ENCODE measurements at regions not wholly inside any gene's neighbourhood (a gene's known extent, or its start where the extent isn't known, plus 50 kb on each side); places are given as distances from the start of the nearest gene placed in this dataset.

DNA sequence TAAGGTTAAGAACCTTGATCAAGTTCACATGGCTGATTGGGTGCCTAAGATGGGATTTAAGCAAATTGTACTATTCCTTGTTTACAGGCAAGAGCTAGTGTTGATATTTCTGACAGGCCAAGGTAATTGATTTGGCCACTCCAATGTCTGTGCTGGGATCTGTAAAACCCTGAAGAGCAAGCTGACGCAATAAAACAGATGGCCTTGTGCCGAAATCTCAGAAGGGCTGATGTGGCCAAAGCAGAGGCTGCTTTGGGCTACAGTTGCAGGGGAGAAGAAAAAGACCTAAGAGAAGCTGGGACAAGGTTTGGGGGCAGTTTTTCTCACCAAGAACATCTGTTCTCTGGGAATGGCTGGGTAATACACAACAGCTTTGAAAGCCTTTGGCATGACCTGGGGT, 463.2 kb upstream of the ZNF608 start:
- DNase-seq (no peak), ATAC-seq (no peak)
- TF ChIP-seq, protein P1, sequence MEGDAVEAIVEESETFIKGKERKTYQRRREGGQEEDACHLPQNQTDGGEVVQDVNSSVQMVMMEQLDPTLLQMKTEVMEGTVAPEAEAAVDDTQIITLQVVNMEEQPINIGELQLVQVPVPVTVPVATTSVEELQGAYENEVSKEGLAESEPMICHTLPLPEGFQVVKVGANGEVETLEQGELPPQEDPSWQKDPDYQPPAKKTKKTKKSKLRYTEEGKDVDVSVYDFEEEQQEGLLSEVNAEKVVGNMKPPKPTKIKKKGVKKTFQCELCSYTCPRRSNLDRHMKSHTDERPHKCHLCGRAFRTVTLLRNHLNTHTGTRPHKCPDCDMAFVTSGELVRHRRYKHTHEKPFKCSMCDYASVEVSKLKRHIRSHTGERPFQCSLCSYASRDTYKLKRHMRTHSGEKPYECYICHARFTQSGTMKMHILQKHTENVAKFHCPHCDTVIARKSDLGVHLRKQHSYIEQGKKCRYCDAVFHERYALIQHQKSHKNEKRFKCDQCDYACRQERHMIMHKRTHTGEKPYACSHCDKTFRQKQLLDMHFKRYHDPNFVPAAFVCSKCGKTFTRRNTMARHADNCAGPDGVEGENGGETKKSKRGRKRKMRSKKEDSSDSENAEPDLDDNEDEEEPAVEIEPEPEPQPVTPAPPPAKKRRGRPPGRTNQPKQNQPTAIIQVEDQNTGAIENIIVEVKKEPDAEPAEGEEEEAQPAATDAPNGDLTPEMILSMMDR (conservative IDR thresholded peaks at IDR 0.05; ENCODE audit: low read depth, low read length), result no peak
- TF ChIP-seq EZH2phosphoT487 (IDR thresholded peaks at IDR 0.05; ENCODE audit: borderline replicate concordance, low read length), result no peak
- TF ChIP-seq EZH2 (IDR thresholded peaks at IDR 0.05; ENCODE audit: low read length, unreplicated experiment), result no peak
- Histone ChIP-seq H3K27ac (ENCODE audit: low read length) (no peak overlapping the region), H3K4me3 (ENCODE audit: low read length) (no peak overlapping the region), H3F3A (ENCODE audit: low read length, unreplicated experiment) (no peaks in the 10 kb centered on the region), H3K4me2 (ENCODE audit: low read length) (no peak overlapping the region), H4K20me1 (ENCODE audit: low read length) (no peaks in the 10 kb centered on the region), H2AFZ (ENCODE audit: low read length) (no peak overlapping the region), H3K27me3 (ENCODE audit: low read length) (no peaks in the 10 kb centered on the region), H3K9me2 (replicated peaks; ENCODE audit: low read length) (no peaks in the 10 kb centered on the region), H3K9ac (ENCODE audit: low read length) (no peak overlapping the region), H3K9me3 (ENCODE audit: low read length) (no peaks in the 10 kb centered on the region), H3K79me2 (ENCODE audit: low read length) (no peaks in the 10 kb centered on the region), H3K4me1 (ENCODE audit: insufficient read depth, low read length) (no peaks in the 10 kb centered on the region), H3K36me3 (ENCODE audit: low read depth, low read length) (no peaks in the 10 kb centered on the region)
- ChIA-PET POLR2A (ENCODE audit: unreplicated experiment) (no interaction called here), CTCF (no interaction called here)
- no TSS peak for BruUV-seq (replicated peaks)
- intact Hi-C loops (cut with micrococcal nuclease), result no loop called here

DNA sequence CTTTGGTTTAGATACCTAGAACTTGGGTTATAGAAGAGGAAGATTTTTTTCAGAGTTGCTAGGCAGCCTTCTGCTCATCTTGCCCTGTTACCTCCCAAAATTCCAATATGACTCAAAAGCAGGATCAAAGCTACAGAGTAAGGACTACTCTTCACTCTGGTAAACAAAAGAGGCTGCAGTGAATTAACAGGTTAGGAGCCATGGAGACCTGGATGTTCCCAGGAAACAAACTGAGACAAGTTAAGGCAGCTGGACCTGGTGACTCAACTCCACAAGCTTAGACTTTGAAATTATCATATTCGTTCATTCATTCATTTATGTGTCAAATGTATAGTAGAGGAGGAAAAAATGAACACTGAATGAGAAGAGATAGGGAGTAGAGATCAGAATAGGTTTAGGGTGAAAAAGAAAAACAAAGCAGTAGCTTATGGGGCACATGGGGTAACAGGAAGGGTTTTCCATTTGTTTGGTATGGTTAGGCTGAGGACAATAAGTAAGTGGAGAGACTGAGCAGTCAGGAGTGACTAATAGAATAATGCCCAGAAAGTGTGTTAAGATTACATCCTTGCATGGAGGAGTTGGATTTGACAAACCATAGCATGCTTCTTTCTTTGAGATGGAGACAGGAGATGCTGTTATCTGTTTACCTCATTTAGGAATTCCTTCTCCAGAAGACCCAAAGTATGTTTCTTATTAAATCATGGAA, 464.0 kb upstream of the ZNF608 start:
- no TSS peak for BruUV-seq (replicated peaks)
- Histone ChIP-seq H3F3A (ENCODE audit: low read length, unreplicated experiment) (no peaks in the 10 kb centered on the region), H3K4me1 (ENCODE audit: insufficient read depth, low read length) (no peaks in the 10 kb centered on the region), H3K9me2 (replicated peaks; ENCODE audit: low read length) (no peaks in the 10 kb centered on the region), H3K36me3 (ENCODE audit: low read depth, low read length) (no peaks in the 10 kb centered on the region), H3K4me2 (ENCODE audit: low read length) (no peak overlapping the region), H4K20me1 (ENCODE audit: low read length) (no peaks in the 10 kb centered on the region), H3K27ac (ENCODE audit: low read length) (no peak overlapping the region), H2AFZ (ENCODE audit: low read length) (no peak overlapping the region), H3K9ac (ENCODE audit: low read length) (no peak overlapping the region), H3K9me3 (ENCODE audit: low read length) (no peaks in the 10 kb centered on the region), H3K79me2 (ENCODE audit: low read length) (no peaks in the 10 kb centered on the region), H3K4me3 (ENCODE audit: low read length) (no peak overlapping the region), H3K27me3 (ENCODE audit: low read length) (no peaks in the 10 kb centered on the region)
- no peak for ATAC-seq
- ChIA-PET CTCF (no interaction called here), POLR2A (ENCODE audit: unreplicated experiment) (no interaction called here)
- no peak for TF ChIP-seq EZH2 (IDR thresholded peaks at IDR 0.05; ENCODE audit: low read length, unreplicated experiment)
- TF ChIP-seq, protein P1 (conservative IDR thresholded peaks at IDR 0.05; ENCODE audit: low read depth, low read length), result no peak
- no peak for TF ChIP-seq EZH2phosphoT487 (IDR thresholded peaks at IDR 0.05; ENCODE audit: borderline replicate concordance, low read length)
- intact Hi-C loops (cut with micrococcal nuclease), result no loop called here
- DNase-seq, result no peak

DNA sequence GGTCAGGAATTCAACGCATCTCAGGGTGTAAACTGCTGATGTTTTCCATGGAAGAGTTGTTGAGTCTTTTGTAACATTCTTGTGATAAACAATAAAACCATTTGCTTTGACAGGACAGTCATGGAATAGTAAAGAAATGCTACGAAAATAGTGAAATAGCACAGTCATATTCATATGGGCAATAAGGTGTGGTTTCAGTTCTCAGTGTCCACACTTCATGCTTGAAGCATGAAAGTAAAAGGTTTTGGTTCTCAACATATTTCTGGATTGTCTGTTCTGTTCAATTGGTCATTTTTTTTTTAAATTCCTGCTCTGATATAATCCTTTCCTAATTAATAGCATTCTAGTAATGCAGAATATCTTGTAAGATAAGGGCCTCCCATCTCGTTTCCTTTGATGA, 467.6 kb upstream of the ZNF608 start:
- CTCF ChIA-PET, result no interaction called here
- H3K36me3 ChIP-seq (ENCODE audit: low read depth, low read length), result no peaks in the 10 kb centered on the region
- no peaks in the 10 kb centered on the region for H3K4me1 ChIP-seq (ENCODE audit: insufficient read depth, low read length)
- H4K20me1 ChIP-seq (ENCODE audit: low read length), result no peaks in the 10 kb centered on the region
- H3K27ac ChIP-seq (ENCODE audit: low read length), result no peak overlapping the region
- no peak overlapping the region for H3K4me2 ChIP-seq (ENCODE audit: low read length)
- H2AFZ ChIP-seq (ENCODE audit: low read length), result no peak overlapping the region
- POLR2A ChIA-PET (ENCODE audit: unreplicated experiment), result no interaction called here
- H3K9me3 ChIP-seq (ENCODE audit: low read length), result no peaks in the 10 kb centered on the region
- no TSS peak for BruUV-seq (replicated peaks)
- TF ChIP-seq EZH2 (IDR thresholded peaks at IDR 0.05; ENCODE audit: low read length, unreplicated experiment) (no peak), EZH2phosphoT487 (IDR thresholded peaks at IDR 0.05; ENCODE audit: borderline replicate concordance, low read length) (no peak)
- TF ChIP-seq, protein P1 (conservative IDR thresholded peaks at IDR 0.05; ENCODE audit: low read depth, low read length), result no peak
- H3K27me3 ChIP-seq (ENCODE audit: low read length), result no peaks in the 10 kb centered on the region
- no peak overlapping the region for H3K4me3 ChIP-seq (ENCODE audit: low read length)
- no peak for ATAC-seq
- no peaks in the 10 kb centered on the region for H3F3A ChIP-seq (ENCODE audit: low read length, unreplicated experiment)
- DNase-seq, result no peak
- intact Hi-C loops (cut with micrococcal nuclease), result no loop called here
- no peaks in the 10 kb centered on the region for H3K79me2 ChIP-seq (ENCODE audit: low read length)
- H3K9me2 ChIP-seq (replicated peaks; ENCODE audit: low read length), result no peaks in the 10 kb centered on the region
- H3K9ac ChIP-seq (ENCODE audit: low read length), result no peak overlapping the region
